GM18499 (cell line): ENCODE measurements at regions not wholly inside any gene's neighbourhood (a gene's known extent, or its start where the extent isn't known, plus 50 kb on each side); places are given as distances from the start of the nearest gene placed in this dataset.

Source experiments
- ATAC-seq: cut with Tn5 transposase; IDR thresholded peaks from one replicate; pipeline ENCODE4 v1.9.1; 2021; ENCODE audit warnings: moderate number of reproducible peaks; ENCODE audit not compliant: insufficient read depth, unreplicated experiment

DNA sequence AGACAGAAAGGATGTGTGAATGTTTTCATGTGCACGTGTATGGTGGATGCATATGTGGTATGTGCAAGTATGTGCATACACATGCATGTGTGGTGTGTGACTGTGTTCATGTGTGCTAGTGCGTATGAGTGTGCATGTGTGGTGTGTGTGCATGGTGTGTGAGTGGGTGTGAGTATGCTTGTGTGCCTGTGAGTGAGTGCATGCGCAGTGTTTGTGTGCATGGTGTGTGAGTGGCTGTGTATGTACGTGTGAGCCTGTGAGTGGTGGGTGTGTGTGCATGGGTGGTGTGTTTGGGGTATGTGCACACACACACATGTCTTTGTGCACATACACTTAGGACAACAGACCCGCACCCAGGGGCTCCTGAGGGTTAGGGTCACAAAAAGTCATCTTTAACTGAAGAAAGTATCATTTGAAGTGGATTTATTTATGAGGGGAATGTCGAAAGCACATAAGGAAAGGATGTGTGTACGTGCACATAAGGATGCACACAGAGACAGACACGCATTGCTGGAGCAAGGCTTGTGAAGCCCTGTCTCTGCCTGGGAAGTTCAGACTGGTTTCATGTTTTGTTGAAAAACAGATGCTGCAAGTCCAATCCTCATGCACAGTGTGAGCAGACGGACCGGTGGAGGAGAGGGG lies 237.0 kb downstream of the SYK start:
- ATAC-seq, result no peak

DNA sequence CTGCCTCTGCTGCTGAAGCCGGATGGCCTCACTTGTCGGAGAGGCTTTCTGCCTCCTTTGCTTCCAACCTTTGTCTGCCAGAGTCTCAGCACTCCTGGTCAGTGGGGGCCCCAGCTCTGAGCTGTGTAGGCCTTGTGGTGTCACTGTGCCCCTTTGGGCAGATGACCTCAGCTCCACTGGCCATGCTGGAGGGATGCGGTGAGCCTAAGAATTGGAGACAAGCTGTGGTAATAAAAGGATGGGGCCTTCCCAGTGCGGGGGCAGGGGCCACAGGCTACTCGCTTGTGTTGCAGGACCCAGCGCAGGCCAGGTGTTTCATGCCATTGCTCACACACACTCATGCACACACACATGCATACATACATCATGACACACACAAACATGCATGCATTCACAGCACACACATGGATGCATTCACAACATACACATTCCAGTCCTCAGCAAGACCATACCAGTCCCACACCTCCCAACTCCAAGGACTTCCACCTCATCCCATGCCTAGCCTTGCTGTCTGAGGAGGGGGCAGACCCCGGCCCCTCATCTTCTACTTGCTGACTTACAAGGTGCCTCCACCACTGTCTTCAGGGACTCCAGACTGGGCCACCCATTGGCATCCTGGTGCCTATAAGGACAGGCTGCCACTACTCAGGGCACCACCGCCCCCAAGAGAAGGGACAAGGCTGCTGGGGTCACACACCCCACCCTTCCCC lies 237.7 kb downstream of the SYK start:
- ATAC-seq, result no peak

DNA sequence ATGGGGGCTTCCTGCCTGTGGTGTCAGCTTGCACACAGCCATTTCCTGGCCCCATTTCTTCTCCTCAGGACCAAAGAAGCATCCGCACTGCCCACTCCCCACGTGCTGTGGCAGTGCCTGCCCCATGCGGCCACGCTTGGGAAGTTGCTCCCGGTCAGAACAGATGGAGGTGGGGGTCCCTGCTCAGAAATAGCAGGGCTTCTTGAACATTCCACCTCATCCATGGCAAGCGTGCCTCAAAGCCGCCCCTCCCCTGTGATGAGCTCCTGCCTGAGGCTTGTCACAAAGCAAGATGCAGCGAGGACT lies 238.2 kb downstream of the SYK start:
- ATAC-seq, result no peak

DNA sequence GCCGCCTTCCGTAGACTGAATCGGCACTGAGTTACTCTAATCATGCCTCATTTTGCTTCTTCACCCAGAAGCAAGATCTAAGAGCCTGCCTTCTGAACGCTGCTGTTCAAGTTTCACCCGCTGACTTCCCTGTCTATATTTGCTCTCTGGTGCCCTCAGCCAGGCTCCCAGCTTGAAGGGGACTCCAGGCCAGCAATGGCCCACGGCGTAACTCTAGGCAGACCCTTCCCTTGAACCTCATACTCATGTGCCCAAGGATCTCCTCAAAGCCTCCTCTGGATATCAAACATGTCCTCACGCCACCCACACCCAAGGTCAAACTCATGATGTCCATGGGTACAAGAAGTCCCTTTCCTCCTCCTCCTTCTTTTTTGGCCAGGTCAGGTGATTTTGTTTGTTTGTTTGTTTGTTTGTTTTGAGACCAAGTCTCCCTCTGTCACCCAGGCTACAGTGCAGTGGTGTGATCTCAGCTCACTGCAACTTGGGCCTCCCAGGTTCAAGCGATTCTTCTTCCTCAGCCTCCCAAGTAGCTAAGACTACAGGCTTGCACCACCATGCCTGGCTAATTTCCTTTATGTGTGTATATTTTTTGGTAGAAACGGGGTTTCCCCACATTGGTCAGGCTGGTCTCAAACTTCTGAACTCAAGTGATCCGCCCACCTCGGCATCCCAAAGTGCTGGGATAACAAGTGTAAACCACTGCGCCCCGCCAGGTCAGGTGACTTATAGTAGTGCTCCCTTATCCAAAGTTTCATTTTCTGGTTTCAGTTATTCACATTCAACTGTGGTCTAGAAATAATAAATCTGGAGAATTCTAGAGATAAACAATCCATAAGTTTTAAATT lies 239.0 kb downstream of the SYK start:
- ATAC-seq, result no peak

DNA sequence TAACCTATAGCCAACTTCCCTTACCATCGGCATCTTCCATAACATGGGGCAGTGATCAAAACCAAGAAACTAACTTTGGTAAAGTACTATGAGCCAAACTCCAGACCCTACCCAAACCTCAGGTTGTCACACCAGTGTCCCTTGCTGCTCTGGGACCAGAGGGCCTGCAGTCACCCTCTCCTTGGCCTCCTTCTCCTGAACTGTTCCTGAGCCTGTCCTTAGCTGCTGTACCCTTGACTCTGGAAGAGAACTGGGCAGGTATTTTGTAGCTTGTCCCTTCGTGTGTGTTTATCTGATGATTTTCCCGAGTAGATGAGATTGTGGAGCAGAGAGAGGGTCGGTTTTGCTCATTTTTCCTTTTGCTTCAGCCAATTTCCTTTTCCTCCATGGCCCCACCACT lies 240.4 kb downstream of the SYK start:
- ATAC-seq, result no peak

DNA sequence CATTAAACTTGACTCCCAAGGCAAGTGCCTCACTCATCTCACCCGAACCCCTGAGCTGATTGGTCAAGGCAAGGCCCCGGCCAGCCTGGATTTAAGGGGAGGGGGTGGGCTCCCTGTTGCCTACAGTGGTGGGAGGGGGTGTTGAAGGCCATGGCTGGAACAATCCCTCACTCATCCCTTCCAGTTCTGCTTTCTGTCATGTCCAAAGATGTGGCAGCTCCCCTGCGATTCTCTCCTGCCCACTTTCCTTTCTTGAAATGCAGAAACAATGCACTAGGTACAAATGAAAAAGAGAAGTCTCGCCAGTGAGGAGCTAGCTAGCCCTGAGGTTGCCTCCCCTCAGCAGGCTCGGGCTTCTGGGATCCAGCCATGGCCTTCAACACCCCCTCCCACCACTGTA lies 240.9 kb downstream of the SYK start:
- ATAC-seq, result no peak

DNA sequence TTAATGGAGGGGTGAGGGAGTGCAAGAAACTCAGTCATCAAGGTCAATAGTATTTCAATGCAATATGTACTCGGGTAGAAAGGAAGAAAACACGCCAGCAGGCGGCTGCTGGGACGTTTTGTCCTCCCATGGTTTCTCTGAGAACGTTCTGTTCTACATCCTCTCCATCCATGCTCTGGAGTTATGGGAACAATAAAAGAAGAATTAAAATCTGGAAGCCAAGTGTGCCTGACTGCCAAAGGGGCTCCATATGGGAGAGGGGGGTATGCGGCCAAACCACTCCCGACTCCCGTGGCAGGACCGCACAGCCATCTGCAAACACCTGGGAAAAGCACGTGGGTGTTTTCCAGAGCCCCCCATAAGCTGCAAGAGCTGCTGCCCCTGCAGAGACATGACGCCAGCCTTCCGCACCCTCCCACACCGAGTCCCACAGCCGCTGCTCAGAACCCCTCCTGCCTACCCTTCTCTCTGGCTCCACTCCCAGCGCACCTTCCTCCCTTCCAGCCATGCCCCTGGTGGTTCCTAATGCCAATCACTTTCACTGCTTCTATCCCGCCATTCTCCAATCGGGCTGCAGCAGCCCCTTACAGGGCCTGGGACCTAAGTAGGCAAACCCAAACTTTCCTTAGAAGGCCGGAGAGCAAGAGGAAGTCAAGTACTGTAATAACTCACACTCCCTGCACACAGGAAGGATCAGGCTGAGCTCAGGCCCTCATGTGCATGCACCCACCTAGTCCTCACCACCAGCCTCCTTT lies 241.6 kb downstream of the SYK start:
- no peak for ATAC-seq

DNA sequence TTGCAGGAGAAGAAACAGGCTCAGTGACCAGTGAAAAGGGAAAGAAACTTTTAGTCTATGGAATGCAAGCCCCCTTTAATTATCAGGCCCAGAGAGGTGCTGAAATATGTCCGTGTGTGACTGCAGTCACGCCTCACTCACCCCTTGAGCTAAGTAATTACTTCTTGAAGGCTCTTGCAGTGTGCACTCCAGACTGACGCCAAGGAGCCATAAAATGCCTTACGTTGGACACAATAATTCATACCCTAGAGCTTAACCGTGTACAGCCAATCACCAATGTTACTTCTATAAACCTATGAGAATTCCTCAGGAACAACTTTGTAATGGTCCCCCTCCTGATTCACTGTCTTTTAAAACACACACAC lies 242.2 kb downstream of the SYK start:
- no peak for ATAC-seq

DNA sequence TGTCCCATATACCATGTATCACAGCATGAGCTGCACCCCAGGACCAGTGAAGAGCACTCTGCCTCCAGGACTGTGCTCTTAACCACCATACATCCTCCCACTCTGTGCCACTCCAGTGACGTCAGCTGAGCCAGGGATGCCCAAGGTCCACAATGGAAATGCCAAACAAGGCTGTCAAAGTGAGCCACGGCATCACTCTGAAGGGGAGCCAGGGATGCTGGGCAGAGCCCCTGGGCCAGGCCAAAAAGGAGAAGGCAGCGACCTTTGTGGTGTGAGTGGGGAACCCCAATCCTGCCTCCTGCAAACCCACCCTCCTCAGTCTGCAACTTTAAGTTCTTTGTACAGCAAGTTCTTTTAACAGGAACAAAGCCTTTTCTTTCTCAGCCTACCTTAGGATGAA lies 242.7 kb downstream of the SYK start:
- ATAC-seq, result no peak

DNA sequence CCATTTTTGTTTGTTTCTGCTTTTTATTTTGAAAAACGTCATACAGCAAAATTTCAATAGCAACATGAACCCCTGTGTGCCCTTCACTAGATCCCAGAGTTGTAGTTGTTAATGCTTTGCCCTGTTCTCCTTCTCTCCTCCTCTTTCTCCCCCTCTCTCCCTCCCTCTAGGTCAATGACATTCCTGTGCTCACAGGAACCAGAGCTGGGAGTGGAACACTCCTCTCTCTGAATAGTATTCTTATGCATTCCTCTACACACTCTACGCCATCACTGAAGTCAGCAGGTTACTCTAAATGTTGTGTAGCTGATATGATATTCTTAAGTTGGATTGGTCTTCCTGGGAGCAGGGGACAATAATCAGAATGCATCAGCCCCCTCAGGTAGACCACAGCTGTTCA lies 243.4 kb downstream of the SYK start:
- no peak for ATAC-seq

DNA sequence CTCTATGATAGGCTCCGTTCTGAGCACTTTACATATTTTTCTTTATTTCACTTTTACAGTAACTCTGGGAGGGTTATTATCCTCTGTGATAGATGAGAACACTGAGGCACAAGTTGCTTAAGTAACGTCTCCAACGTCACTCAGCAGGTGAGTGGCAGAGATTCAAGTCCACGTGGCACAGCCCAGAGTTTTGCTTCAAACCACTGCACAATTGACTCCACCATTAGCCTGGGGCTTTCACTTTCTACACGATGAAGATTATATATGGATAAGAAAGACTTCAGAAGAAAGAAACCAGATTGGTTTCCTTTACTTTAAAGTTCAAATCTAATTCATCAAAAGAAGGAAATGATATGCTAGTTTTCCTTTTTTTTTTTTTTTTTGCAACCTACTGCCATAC lies 245.9 kb downstream of the SYK start:
- no peak for ATAC-seq

DNA sequence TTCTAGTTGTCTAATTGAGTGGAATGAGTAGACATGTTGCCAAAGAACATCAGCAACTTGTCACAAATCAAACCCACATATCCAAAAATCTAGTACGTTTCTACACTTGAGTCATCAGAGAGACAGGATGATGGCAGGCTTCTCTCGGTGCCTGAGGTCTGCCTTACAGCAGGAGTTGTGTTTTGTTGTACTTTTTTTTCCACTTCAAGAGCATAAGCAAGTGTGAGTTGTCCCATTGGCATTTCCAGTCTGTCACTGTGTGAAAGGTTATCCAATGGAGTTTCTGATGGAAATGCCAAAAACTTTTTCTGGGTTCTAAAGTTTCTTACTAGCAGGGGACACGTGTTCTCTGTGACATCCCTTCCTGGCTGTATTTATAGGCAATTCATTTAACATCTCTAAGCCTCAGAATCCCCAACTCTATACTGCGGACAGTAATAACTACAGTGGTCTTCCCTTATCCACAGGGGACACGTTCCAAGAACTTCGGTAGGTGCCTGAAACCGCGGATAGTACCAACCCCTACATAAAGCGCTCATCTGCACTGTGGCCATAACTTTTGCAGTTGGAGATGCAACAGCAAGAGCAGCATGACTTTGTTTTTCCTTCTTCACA lies 246.5 kb downstream of the SYK start:
- no peak for ATAC-seq

DNA sequence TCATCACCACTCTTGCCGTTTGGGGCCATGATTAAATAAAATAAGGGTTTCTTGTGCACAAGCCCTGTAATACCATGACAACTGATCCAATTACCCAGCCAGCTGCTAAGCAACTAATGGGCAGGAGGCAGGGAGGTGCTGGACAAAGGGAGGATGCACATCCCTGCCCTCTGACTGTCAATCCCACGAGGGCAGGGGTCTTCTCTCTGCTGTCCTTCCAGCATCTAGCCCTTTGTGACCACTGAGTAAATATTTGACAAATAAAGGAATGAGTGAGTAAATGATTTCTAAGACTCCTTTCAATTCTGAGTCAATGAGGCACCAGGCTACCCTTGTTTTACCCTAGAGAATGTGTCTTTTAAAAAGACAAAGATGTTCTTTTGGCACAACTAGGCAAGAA lies 247.1 kb downstream of the SYK start:
- ATAC-seq, result no peak

DNA sequence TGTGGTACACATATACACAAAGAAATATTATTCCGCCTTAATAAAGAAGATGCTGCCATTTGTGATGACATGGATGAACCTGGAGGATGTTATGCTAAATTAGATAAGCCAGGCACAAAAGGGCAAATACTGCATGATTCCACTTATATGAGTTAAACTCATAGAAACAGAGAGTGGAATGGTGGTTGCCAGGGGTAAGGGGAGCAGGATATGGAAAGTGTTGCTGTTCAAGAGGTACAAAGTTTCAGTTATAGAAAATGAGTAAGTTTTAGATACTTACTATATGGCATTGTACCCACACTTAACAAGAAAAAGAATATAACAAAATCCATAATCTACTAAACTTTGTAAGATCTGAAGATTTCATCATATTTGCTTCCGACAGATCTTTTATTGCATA lies 252.2 kb downstream of the SYK start:
- no peak for ATAC-seq

DNA sequence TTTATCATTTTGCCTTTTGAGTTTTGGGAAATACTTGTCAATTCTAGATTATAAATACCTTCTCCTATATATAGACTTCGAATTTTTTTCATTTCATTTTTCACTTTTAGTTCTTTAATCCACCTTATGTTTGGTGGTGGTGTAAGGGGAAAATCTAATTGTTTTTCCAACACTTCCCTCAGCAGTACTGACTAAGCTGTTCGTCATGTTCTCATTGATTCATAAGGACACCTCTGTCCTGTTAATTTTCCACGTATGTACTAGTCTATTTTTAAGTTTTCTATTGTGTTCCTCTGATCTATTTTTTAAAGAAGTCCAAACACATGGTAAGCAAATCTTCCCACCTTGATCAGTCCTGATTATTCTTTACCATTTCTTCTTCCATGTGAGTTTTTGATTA lies 254.2 kb downstream of the SYK start:
- ATAC-seq, result no peak

DNA sequence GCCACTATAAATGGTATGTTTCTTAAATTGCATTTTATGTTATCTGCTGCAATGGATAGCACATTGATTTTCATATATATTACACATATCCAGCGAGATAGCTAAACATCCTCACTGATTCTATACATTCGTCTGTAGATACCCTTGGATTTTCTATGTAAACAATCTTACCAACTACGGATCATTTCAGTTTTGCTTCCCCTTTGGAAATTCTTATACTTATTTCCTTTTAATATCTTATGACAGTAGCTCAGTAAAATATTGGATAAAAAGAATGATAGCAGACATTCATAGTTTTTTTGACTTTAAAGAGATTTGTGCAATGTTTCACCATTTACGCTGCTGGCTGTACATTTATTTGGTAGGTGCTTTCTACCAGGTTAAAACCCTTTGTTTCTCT lies 254.9 kb downstream of the SYK start:
- ATAC-seq, result no peak

DNA sequence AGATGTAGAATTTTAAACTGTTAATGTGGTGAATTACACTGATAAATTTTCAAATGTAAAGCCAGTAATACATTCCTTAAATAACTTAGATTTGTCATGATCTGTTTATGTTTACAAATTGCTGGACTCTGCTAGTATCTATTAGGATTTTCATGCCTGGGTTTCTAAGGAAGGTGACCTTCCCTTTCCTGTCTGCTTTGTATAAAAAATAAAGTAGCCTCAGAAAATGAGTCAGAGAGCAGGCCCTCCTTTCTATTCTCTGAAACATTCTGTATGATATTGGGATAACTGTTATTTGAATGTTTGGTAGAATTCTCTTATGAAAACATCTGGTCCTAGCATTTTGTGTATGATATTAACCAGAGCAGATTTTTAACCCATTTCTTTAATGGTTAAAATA lies 255.3 kb downstream of the SYK start:
- ATAC-seq, result no peak

DNA sequence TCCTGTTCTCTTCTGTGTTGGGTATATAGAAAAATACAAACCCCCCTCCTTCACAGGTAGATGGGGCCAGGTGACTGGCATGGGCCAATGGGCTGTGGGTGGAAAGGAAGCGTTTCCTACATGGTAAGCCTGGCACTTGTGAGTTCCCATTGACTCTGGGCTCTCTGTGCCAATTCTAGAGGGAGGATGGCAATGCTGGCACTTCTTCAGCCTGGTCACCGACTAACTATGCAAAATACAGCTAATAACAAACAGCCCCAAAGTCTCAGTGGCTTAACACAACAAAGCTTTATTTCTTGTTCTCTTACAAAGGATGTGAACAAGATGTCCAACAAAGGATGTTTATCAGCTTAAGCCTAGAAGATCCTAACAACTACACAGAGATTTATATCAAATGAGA lies 258.1 kb downstream of the SYK start:
- ATAC-seq, result no peak

DNA sequence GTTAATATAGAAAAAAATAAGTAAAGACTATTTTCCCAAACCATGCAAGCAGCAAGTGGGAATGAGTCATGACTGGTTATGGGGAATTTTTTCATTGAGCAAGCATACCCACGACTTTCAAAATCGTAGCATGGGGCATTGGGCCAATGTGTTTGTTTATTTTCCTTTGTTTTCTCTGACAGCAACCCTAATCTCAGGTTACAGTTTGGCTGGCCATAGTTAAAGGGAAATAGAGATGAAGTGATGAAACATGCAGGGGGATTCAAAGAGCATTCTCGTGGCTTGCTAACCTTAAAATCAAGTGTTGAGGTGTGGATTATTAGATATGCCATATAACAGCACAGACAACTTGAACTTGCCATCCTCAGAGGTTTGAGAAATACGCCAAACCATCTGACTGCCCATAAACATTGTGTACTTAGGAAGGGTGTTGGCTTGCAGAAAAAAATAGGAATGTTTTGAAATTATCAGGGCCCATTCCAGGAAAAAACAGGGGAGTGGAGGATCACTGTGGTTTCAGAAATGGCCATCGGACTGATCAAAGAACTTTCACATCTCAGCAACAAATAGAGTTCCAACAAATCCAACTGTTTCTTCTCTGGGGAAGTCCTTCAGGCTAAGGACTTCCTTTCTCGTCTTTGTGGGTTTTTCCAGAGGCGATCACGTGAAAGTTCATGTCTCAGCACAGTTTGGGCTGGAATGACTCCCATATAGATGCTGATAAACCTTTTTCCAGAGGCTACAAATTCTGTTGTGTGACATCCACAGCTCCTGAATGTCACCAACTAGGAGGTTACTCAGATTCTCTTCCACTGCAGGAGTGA lies 259.1 kb downstream of the SYK start:
- ATAC-seq, result no peak

DNA sequence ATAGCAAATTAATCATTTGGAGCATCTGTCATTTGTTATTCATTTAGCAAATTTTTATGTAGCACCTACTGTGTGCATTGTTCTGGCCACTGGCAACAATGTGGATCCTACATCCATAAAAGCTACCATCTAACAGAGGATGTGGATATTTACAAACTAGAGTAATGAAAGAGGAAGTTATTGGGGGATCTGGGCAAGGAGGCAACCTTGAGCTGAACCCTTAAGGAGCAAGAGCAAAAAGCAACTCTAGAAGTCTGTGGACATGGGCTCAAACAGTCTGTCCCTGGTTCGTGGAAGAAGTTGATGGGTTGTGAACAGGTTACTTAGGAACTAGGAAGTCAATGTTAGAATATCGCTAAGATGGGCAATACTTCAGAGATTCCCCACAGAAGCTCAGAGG lies 259.9 kb downstream of the SYK start:
- no peak for ATAC-seq
